GM18502 (cell line): ENCODE measurements at regions not wholly inside any gene's neighbourhood (a gene's known extent, or its start where the extent isn't known, plus 50 kb on each side); places are given as distances from the start of the nearest gene placed in this dataset.
"Not testable (repeated sequence)": the region's sequence is repeated elsewhere in the genome, so short reads cannot be mapped to it uniquely, and the experiment has no call there.

Source experiments
- ATAC-seq: cut with Tn5 transposase; IDR thresholded peaks from one replicate; pipeline ENCODE4 v1.9.1; 2021; ENCODE audit warnings: mild to moderate bottlenecking; ENCODE audit not compliant: unreplicated experiment, poor library complexity

- no peak for ATAC-seq
These were observed 377.8 kb upstream of the PROK2 start for GRCh38 chr3:72162649-72163184.

GRCh38 chr3:72161881-72162595 lies 377.1 kb upstream of the PROK2 start:
- ATAC-seq: no peak

DNA sequence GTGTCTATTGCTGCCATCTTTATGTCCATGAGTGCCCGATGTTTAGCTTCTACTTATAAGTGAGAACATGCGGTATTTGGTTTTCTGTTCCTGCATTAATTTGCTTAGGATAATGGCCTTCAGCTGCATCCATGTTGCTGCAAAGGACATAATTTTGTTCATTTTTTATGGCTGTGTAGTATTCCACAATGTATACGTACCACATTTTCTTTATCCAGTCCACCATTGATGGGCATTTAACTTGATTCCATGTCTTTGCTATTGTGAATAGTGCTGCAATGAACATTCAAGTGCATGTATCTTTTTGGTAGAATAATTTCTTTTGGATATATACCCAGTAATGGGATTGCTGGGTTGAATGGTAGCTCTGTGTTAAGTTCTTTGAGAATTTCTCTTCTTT lies 376.3 kb upstream of the PROK2 start:
- ATAC-seq: not testable (repeated sequence)

DNA sequence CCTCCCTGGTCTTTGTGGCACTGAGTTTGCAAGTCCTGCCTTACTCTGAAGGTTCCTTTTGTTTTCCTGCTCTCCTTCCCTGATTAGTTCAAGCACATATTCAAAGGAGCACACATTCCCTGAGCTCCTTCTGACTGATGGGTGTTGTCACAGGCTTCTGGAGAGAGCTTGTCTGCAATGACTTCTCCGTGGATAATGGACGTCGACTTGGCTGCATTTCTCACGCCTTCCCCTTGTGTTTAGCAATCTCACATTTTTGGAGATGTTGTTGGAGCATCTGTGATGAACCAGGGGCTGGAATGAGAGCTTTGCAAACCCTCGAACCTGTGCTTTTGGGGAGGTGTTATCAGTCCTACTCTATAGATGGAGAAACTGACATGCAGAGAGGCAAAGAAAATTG lies 375.4 kb upstream of the PROK2 start:
- no peak for ATAC-seq

- ATAC-seq: no peak
These were observed 374.5 kb upstream of the PROK2 start for GRCh38 chr3:72159487-72159886.

GRCh38 chr3:72158639-72159326 lies 373.8 kb upstream of the PROK2 start:
- peak; percentile 3 for ATAC-seq

- ATAC-seq: peak; percentile 56
These were observed 373.0 kb upstream of the PROK2 start for GRCh38 chr3:72157748-72158638.

GRCh38 chr3:72155391-72156064 lies 370.6 kb upstream of the PROK2 start:
- no peak for ATAC-seq

DNA sequence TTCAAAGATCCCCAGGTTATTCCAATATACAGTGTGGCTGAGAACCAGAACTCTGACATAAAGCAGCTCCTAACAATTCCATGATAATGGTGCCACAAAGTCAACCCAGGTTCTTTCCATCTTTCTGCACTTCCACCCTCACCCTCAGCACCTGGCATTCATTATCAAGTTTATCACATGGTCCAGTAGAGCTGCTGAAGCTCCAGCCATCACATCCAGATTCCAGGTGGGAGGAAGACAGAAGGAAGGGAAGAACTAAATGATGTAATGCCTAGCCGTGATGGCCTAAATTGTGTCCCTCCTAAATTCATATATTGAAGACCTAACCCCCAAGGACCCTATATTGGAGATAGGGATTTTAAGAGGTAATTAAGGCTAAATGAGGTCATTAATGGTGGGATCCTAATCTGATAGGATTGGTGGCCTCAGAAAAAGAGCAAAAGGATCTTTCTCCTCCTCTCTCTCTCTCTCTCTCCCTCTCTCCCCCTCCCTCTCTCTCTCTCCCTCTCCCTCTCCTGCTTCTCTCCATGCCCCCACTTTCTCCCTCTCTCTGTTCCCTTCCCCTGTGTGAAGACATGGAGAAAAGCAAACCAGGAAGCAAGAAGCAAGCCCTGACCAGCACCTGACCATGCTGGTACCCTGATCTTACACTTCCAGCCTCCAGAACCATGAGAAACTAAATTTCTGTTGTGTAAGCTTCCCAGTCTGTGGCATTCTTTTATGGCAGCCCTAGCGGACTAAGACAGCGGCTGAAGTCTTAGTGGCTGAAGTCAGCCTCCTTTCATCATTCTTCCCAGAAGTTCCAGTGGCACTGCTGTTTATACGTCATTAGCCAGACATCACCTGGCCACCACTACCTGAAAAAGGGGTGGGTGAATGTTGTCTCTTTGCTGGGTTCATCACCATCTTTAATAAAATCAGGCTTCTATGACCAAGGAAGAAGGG lies 369.7 kb upstream of the PROK2 start:
- no peak for ATAC-seq

DNA sequence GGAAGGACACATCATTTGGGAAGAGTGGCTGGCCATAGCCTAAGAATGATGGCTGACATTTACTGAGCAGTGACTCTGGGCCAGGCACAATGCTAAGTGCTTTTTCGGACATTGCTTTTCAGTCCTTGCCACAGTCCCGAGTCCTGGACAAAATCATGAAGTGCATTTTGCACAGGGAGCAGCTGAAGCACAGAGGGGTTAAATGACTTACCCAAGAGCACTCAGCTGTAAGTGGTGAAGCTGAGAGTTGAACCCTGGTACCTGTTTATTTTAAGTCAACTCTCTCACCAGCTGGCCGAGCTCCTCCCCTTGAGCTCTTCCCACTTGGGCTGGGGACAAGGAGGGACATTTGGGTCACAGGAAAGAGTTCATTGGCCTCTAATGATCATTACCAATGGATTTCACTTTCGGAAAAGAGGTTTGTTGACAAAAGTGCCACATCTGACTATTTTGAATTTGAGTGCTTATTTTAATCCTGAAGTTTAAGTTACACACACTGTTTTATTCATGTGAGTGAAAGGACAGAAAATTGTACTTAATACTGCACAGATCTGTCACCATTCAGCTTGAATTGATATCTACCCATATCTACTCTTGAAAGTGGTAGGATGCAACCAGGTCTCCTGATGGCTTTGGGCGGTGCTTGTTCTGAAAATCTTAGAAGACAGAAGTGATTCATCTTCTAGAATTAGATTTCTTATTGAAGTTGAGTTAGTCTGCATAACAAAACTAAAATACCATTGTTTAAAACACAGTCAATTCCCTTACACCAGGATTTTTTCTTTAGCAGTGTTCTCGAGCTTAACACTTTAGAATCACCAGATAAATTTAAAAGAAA lies 368.7 kb upstream of the PROK2 start:
- no peak for ATAC-seq

GRCh38 chr3:72152551-72153476 lies 367.9 kb upstream of the PROK2 start:
- ATAC-seq: no peak

DNA sequence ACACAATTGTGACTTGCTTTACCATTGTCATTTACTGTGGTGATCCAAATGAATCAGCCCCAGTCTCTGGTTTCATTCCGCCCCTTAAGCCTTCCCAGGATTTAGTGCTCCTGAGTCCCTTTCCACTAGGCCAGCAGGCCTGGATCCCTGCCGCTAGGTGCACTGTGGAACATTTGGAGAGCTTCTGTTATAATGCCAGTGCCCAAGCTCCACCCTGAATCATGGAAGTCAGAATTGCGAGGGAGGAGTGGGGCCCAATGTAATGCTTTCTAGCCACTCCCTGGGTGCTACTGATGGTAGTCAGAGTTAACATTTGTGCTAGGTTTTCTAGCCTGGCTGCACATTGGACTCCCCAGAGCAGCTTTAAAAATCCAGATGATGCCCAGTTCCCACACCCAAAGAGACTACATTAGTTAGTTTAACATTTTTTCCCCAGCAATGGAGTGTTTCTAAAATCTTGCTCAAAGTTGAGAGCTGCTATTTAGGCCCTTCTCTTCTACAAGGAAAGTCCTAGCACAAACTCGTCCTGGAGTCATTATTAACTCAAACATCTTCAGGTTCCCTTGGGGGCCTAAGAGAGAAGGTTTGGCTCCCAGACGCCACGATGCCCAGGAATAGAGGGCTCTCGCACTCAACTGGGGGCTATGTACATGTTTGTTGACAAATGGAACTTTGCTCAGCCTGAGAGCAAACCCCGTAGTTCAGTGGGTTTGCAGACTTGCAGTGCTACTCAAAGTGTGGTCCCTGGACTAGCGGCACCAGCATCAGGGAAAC lies 366.7 kb upstream of the PROK2 start:
- no peak for ATAC-seq

- ATAC-seq: no peak
These were observed 365.9 kb upstream of the PROK2 start for GRCh38 chr3:72150634-72151412.

- ATAC-seq: no peak
These were observed 364.8 kb upstream of the PROK2 start for GRCh38 chr3:72149645-72150300.

DNA sequence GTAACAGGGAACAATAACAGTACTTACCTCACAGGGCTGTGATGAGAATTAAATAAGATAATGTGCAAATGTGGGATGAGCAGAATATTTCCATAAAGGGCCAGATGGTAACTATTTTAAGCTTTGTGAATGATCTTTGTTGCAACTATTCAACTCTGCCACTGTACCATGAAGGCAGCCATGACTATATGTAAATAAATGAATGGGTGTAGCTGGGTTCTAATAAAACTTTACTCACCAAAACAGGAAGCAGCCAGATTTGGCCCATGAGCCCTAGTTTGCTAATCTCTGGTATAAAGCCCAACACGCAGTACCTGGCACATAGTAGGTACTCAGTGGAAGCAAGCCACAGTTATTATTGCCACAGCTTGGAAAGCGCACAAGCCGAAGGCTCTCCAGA lies 362.7 kb upstream of the PROK2 start:
- no peak for ATAC-seq
